ENCODE measurements at regions not wholly inside any gene's neighbourhood (a gene's known extent, or its start where the extent isn't known, plus 50 kb on each side); places are given as distances from the start of the nearest gene placed in this dataset.

DNA sequence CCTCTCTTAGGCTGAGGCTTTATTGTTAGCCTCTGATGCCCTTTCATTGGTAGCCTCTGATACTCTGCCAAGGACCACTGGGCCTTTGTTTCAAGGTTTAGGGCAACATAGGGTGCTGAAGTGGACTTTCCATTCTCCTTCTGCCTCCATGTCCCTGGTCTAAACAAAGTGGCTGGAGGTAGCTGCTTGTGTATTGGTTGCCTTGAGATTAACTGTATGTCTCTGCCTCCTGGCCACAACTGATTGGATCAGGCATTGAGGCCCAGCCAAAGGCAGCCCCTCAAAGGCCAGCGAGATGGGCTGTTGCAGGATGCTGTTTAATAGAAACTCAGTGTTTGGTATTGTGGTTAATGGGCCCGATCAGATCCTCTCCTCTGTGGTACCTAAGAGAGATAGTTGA, 77.9 kb upstream of the PRR23C start:
- TF ChIP-seq POLR2A (IDR thresholded peaks at IDR 0.05) (no peak), EP300 (IDR thresholded peaks at IDR 0.05) (no peak), POLR2AphosphoS5 (IDR thresholded peaks at IDR 0.05) (no peak)
- TF ChIP-seq, protein P1, sequence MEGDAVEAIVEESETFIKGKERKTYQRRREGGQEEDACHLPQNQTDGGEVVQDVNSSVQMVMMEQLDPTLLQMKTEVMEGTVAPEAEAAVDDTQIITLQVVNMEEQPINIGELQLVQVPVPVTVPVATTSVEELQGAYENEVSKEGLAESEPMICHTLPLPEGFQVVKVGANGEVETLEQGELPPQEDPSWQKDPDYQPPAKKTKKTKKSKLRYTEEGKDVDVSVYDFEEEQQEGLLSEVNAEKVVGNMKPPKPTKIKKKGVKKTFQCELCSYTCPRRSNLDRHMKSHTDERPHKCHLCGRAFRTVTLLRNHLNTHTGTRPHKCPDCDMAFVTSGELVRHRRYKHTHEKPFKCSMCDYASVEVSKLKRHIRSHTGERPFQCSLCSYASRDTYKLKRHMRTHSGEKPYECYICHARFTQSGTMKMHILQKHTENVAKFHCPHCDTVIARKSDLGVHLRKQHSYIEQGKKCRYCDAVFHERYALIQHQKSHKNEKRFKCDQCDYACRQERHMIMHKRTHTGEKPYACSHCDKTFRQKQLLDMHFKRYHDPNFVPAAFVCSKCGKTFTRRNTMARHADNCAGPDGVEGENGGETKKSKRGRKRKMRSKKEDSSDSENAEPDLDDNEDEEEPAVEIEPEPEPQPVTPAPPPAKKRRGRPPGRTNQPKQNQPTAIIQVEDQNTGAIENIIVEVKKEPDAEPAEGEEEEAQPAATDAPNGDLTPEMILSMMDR (IDR thresholded peaks at IDR 0.05): no peak

Measured in sigmoid colon (tissue), 4 donors.